WERI-Rb-1 (cell line): ENCODE measurements at regions not wholly inside any gene's neighbourhood (a gene's known extent, or its start where the extent isn't known, plus 50 kb on each side); places are given as distances from the start of the nearest gene placed in this dataset.
"Not testable (repeated sequence)": the region's sequence is repeated elsewhere in the genome, so short reads cannot be mapped to it uniquely, and the experiment has no call there.

ENCODE experiments used
- DNase-seq: peaks from one replicate; pipeline ENCODE4 v3.0.0-alpha.2; 2020
- H3K27ac ChIP-seq: fragments of 250-450 bp; sonication (Bioruptor Pico); 2 replicates; pipeline ENCODE4 v1.5.1; 2020; ENCODE audit warnings: mild to moderate bottlenecking, moderate library complexity
- H3K27me3 ChIP-seq: fragments of 250-450 bp; sonication (Bioruptor Pico); 2 replicates; pipeline ENCODE4 v1.5.1; 2021; ENCODE audit warnings: mild to moderate bottlenecking, low read depth, moderate library complexity; ENCODE audit not compliant: insufficient read depth, severe bottlenecking
- H3K36me3 ChIP-seq: fragments of 250-450 bp; sonication (Bioruptor Pico); 2 replicates; pipeline ENCODE4 v1.5.1; 2020; ENCODE audit warnings: mild to moderate bottlenecking, moderate library complexity
- H3K4me3 ChIP-seq: 2 replicates; pipeline ENCODE4 v1.5.1; 2011; ENCODE audit warnings: low read depth, mild to moderate bottlenecking, control low read depth, low read length
- H3K9me3 ChIP-seq: fragments of 250-450 bp; sonication (Bioruptor Pico); 2 replicates; pipeline ENCODE4 v1.5.1; 2021; ENCODE audit warnings: mild to moderate bottlenecking, moderate library complexity; ENCODE audit not compliant: severe bottlenecking
- TF ChIP-seq, protein P1 (sequence below): IDR thresholded peaks from 2 replicates; pipeline ENCODE4 v1.5.1; 2011; ENCODE audit warnings: low read depth, mild to moderate bottlenecking, control low read depth, inconsistent platforms, low read length

DNA sequence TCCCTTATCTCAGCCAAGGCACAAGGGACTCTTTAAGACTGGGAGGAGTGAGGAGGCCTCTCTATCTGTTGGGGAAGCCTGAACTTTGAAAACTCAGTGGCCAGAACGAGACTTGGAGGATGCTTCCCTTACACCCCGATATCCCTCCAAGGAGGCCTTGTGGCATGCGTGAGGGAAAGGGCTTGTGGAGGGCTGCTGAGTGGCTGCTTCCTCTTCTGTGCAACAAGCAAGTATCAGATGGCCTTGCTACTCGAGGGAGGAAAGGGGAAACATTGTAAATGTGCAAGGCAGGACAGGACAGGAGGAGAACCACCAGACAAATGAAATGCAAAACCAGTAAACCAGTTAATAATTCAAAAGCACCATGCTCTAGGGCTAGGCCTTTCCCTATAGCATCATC, 306.5 kb upstream of the MAP3K7 start:
- Histone ChIP-seq H3K9me3 (no peaks in the 10 kb centered on the region), H3K36me3 (no peaks in the 10 kb centered on the region), H3K27me3 (no peaks in the 10 kb centered on the region), H3K4me3 (no peak overlapping the region), H3K27ac (no peak overlapping the region)
- no peak for DNase-seq
- TF ChIP-seq, protein P1, sequence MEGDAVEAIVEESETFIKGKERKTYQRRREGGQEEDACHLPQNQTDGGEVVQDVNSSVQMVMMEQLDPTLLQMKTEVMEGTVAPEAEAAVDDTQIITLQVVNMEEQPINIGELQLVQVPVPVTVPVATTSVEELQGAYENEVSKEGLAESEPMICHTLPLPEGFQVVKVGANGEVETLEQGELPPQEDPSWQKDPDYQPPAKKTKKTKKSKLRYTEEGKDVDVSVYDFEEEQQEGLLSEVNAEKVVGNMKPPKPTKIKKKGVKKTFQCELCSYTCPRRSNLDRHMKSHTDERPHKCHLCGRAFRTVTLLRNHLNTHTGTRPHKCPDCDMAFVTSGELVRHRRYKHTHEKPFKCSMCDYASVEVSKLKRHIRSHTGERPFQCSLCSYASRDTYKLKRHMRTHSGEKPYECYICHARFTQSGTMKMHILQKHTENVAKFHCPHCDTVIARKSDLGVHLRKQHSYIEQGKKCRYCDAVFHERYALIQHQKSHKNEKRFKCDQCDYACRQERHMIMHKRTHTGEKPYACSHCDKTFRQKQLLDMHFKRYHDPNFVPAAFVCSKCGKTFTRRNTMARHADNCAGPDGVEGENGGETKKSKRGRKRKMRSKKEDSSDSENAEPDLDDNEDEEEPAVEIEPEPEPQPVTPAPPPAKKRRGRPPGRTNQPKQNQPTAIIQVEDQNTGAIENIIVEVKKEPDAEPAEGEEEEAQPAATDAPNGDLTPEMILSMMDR, result no peak

DNA sequence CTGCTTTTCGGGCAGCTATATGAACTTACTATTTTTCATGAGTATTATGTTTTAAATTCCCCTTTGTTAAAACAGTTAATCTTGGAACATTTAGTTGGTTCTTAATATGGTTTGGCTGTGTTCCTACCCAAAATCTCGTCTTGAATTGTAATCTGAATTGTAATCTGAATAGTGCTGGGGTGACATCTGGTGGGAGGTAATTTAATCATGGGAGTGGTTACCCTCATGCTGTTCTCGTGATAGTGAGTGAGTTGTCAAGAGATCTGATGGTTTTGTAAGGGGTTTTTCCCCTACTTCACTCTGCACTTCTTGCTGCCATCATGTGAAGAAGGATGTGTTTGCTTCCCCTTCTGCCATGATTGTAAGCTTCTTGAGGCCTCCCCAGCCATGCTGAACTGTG, 305.4 kb upstream of the MAP3K7 start:
- H3K4me3 ChIP-seq, result no peak overlapping the region
- no peaks in the 10 kb centered on the region for H3K27me3 ChIP-seq
- H3K9me3 ChIP-seq, result no peaks in the 10 kb centered on the region
- no peak overlapping the region for H3K27ac ChIP-seq
- H3K36me3 ChIP-seq, result no peaks in the 10 kb centered on the region
- TF ChIP-seq, protein P1, result no peak
- DNase-seq, result no peak

DNA sequence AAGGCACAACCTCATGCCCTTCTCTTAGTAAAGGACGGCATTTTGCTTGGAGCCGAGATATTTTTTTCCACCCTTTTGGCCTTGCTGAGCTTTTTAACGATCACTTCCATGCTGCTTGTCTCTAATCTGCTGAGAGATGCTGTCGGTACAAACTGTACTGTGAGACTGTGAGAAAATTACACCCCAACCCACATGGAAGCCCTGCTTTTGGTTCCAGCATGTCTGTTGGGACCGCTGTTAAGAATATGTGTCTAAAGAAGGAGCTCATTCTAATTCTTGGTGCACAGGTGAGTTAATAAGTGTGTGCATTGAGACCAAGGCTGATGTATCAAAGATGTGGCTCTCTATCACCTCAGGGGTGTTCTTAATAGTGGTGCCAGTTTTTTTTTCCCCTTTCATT, 304.5 kb upstream of the MAP3K7 start:
- H3K9me3 ChIP-seq, result no peaks in the 10 kb centered on the region
- TF ChIP-seq, protein P1, result no peak
- H3K27ac ChIP-seq, result no peak overlapping the region
- H3K4me3 ChIP-seq, result no peak overlapping the region
- H3K36me3 ChIP-seq, result no peaks in the 10 kb centered on the region
- DNase-seq, result no peak
- no peaks in the 10 kb centered on the region for H3K27me3 ChIP-seq

DNA sequence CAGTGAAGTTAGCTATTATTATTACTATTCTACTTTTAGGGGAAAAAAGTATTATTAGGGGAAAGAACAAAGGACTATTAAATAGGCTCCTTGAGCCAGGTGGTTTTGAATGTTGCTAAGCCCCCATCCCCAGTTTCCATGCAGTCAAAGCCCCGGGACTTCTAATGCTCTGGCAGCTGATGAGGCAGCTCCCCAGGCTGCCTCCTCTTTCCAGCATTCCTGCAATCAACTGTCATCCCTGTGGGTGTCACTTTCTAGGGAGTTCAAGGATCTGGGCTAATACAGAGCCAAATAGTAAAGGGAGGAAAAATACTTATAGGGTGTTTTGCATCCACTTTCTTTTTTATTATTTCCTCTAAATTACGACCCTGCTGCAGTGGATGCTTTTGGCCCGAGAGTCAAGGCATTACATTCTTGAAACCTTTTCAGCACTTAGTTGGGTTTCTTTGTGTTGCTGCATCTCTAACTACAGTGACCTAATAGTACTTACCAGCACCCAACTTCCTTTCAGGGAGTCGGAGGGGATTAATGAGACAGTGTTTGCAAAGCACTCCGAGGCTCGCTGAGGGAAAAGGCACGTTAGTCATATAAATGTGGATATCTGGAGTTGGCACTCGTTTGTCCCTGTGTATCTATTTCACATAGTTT, 303.9 kb upstream of the MAP3K7 start:
- no peak for DNase-seq
- no peak overlapping the region for H3K27ac ChIP-seq

DNA sequence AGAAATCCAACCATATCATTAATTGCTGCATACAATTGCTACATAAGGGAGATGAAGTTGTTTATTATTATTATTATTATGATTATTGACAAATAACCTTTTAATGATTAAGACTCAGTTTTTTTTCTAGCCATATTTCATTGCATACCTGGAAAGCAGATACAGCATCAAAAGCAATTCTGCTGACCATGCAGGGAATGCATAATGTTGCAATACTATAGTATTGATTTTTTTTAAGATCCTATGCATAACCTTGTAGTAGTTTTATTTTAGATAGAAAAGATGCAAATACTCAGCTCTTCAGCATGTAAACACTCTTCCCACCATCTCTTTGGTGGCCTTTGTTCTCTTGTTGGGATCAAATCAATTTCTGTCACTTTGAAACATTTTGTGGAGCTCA, 300.9 kb upstream of the MAP3K7 start:
- Histone ChIP-seq H3K9me3 (no peaks in the 10 kb centered on the region), H3K4me3 (no peak overlapping the region), H3K27ac (no peak overlapping the region), H3K36me3 (no peaks in the 10 kb centered on the region), H3K27me3 (no peaks in the 10 kb centered on the region)
- no peak for DNase-seq
- TF ChIP-seq, protein P1, result no peak

More for the DNA sequence above, 303.9 kb upstream of the MAP3K7 start:
- Histone ChIP-seq H3K27me3 (no peaks in the 10 kb centered on the region), H3K36me3 (no peaks in the 10 kb centered on the region), H3K9me3 (no peaks in the 10 kb centered on the region), H3K4me3 (no peak overlapping the region)
- TF ChIP-seq, protein P1, result no peak

DNA sequence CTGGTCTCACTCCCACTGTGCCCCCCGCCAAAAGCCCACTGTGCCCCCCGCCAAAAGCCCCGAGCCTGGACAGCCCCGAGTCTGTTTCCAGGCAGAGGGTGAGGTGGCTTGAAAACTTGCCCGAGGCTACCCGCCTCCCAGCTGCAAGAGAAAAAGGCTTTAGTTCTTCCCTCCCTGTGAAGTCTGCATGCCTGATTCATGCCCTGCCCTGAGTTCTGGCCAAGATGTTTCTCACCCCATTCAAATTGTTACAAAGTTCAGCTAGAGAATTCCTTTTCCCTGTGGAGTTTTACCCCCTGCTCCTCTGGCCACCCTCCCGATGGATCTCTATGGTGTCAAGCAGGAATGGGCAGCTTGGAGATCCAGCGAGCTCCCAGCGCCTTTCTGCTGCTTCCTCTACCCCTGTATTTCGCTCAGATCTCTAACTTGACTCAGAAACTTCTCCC, 298.8 kb upstream of the MAP3K7 start:
- TF ChIP-seq, protein P1, result no peak
- DNase-seq, result no peak
- H3K27me3 ChIP-seq, result no peaks in the 10 kb centered on the region

DNA sequence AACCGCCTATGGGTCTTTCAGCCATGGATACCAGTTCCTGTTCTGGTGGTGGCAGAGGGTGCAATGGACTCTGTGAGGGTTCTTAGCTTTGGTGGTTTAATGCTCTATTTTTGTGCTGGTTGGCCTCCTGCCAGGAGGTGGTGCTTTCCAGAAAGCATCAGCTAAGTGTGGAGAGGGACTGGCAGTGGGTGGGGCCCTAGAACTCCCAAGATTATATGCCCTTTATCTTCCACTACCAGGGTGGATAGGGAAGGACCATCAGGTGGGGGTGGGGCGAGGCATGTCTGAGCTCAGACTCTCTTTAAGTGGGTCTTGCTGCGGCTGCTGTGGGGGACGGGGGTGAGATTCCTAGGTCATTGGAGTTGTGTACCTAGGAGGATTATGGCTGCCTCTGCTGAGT, 298.3 kb upstream of the MAP3K7 start:
- not testable (repeated sequence) for H3K36me3 ChIP-seq, H3K27ac ChIP-seq, DNase-seq, H3K27me3 ChIP-seq, H3K4me3 ChIP-seq, H3K9me3 ChIP-seq

More for the DNA sequence above, 298.8 kb upstream of the MAP3K7 start:
- Histone ChIP-seq H3K9me3 (no peaks in the 10 kb centered on the region), H3K27ac (no peak overlapping the region), H3K4me3 (no peak overlapping the region), H3K36me3 (no peaks in the 10 kb centered on the region)
